Amniotic stem cell (primary cell): ENCODE measurements at regions not wholly inside any gene's neighbourhood (a gene's known extent, or its start where the extent isn't known, plus 50 kb on each side); places are given as distances from the start of the nearest gene placed in this dataset.
"Not testable (repeated sequence)": the region's sequence is repeated elsewhere in the genome, so short reads cannot be mapped to it uniquely, and the experiment has no call there.

Source experiments
- DNase-seq: peaks from one replicate; lab custom pipeline; 2025; lab: John Stamatoyannopoulos, UW

- DNase-seq, result no peak
These were observed 916.4 kb downstream of the UQCRFS1 start for GRCh38 chr19:28296506-28296905.

DNA sequence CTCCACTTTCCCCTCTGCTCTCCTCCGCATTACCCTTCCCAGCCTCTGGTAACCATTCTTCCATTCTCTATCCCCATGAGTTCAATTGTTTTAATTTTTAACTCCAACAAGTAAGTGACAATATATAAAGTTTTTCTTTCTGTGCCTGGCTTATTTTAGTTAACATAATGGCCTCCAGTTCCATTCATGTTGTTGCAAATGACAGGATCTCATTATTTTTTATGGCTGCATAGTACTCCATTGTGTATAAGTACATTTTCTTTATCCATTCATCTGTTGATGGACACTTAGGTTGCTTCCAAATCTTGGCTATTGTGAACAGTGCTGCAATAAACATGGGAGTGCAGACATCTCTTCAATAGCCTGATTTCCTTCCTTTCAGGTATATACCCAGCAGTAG lies 918.0 kb downstream of the UQCRFS1 start:
- not testable (repeated sequence) for DNase-seq

GRCh38 chr19:28294395-28294794 lies 918.6 kb downstream of the UQCRFS1 start:
- no peak for DNase-seq

DNA sequence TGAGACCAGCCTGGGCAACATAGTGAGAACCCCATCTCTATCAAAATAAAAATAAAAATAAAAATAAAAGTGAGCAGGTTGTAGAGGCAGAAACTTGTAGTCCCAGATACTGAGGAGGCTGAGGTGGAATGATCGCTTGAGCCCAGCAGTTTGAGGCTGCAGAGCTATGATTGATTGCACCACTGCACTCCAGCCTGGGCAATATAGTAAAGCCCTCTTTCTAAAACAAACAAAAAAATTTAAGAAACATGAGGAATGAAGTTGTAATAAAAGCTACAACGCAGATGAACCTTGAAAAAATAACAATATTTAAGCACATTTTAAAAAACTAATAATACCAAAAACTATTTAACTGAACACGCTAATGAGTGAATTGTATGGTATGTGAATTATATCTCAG lies 919.3 kb downstream of the UQCRFS1 start:
- no peak for DNase-seq

DNA sequence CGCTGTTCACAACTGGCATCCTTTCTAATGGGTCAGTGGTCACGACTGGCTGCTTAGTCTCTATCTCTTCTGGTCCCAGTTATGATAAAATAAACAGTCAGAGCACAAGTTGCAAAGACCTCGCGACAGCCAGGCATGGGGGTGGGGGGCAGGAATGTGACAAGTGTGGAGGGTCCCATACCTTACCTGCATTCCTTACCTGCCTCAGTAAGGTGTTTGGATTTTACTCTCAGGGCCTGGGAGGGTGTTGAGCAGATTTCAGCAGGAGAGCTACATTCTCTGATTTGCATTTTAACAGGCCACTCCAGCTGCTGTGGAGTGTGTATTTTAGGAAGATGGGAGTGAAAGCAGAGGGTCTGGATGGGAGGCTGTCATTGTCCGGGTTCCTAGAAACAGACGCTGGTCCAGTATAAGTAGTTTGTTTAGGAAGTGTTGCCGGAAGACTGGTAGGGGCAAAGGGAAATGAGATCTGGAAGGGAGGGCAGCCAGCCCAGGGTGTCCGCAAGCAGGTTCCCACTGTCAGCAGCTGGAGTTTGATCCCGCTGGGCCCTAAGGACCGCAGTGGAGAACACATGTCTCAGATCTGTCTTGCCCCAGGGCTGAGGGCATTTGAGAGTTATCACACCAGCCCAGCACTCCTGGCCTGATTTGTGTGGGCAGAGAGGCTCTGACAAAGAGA lies 920.0 kb downstream of the UQCRFS1 start:
- no peak for DNase-seq

GRCh38 chr19:28291874-28292273 lies 921.1 kb downstream of the UQCRFS1 start:
- no peak for DNase-seq

DNA sequence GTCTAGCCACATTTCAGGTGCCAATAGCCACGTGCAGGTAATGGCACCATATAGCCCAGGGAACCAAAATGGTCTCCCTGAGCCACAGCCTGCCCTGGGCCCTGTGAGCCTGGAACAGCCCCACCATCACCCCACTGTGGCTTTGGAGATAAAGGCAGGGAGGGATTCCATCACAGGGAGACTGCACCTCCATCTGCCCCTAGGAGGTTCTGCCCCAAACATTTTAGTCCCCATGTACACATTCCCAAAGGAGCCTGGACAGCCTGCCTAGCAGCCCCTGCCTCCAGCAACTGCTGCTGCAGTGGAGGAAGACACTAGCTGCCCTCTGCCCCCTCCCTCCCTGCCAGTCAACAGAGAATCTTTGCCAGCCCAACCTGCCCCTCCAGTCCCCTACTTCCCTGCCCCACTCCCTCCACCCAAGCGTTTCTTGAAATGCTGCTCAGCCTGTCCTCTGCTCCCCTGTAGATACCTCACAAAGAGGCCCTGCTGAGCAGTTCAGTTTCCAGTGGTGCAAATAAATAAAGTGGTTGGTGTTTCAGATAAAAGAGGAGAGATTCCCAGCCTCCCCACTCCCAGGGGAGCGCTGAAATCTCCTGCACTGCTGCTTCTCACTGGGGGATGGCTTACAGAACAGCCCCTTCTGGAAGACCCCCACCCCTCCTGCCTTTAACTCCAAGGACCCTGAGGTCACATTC lies 921.8 kb downstream of the UQCRFS1 start:
- no peak for DNase-seq

DNA sequence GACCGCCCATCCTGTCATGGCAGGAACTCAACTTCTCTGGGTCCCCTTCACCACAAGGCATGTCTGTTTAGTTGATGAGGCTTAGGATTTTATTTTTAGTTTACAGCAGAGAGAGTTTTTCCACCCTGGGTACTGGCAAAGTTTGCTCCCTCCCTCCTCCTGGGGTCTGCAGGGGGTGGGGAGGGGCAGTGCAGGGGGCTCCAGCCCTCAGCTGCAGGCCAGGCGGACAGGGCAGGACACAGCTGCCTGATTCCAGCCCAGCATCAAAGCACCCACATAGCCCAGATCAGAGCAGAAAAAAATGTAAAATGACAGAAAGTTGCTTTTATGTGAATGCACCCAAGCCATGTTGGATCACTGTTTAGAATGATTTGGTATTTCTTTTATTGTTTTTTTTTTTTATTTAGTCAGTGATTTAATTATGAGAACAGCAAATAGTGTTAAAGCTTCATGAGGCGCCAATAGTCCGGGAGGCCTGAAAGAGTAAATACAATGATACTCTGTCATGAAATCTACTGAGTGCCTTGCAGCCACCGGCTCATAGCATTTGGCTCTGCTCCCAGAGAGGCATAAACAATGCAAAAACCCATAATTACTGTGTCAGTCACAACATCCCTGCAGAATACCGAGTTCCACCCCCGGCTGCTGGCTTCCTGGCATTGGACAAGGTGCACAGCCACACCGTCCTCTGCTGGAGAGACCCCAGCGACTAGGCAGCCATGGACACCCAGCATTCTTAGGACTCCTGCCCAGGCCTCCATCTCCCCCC lies 923.5 kb downstream of the UQCRFS1 start:
- no peak for DNase-seq

GRCh38 chr19:28288572-28289264 lies 924.2 kb downstream of the UQCRFS1 start:
- DNase-seq, result no peak

- DNase-seq, result no peak
These were observed 927.0 kb downstream of the UQCRFS1 start for GRCh38 chr19:28285917-28286316.

DNA sequence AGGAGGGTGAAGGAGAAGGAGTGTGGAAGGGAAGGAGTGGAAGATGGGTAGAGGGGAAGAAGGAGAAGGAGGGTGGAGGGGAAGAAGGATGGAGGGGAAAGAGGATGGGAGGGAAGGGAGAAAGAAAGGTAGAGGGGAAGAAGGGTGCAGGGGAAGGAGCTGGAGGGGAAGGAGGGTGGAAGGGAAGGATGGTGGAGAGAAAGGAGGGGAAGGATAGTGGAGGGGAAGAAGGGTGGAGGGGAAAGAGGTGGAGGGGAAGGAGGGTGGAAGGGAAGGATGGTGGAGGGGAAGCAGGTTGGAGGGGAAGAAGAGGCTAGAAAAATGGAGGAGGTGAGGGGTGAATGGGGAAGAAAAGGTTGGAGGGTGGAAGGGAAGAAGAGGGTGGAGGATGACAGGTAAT lies 927.9 kb downstream of the UQCRFS1 start:
- DNase-seq, result no peak

- DNase-seq, result no peak
These were observed 928.6 kb downstream of the UQCRFS1 start for GRCh38 chr19:28284389-28284788.

DNA sequence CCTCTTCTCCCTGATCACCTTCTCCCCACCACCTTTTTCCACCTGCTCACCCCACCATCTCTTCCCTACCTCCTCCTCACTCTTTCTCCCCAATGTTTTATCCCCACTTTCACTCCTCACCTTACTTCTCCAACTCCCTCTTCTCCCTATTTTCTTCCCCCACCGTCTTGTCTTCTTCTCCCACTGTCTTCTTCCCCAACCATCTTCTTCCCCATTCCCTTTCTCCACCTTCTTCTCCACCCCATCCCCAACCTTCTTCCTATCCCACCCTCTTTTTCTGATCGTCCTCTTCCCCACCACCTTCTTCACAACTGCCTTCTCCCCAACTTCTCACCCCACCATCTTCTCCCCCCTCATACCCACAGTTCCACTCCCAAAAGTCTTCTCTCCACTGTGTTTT lies 929.4 kb downstream of the UQCRFS1 start:
- DNase-seq, result no peak

GRCh38 chr19:28281676-28282075 lies 931.3 kb downstream of the UQCRFS1 start:
- DNase-seq, result no peak

- DNase-seq, result no peak
These were observed 948.4 kb downstream of the UQCRFS1 start for GRCh38 chr19:28264556-28264955.

DNA sequence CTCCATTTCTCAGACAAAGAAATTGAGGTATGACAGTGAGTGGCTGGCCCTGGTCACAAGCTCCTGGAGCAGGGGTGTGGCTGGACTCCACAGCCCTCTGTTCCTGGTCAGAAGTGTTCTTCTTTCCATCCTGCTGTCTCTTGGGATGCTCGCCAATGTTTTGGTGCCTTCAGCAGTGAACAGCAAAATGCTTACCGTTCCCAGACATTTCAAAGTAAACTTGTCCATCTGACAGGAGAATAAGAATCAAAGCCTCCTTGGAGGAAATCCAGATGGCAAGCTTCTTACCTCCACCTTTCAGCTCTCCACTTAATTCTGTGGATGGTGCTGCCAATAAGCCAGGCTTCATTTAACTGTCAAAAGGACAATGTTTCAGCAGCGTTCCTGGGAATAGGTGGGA lies 954.1 kb downstream of the UQCRFS1 start:
- no peak for DNase-seq

- no peak for DNase-seq
These were observed 955.6 kb downstream of the UQCRFS1 start for GRCh38 chr19:28257396-28257795.

- no peak for DNase-seq
These were observed 965.7 kb downstream of the UQCRFS1 start for GRCh38 chr19:28247243-28247642.

DNA sequence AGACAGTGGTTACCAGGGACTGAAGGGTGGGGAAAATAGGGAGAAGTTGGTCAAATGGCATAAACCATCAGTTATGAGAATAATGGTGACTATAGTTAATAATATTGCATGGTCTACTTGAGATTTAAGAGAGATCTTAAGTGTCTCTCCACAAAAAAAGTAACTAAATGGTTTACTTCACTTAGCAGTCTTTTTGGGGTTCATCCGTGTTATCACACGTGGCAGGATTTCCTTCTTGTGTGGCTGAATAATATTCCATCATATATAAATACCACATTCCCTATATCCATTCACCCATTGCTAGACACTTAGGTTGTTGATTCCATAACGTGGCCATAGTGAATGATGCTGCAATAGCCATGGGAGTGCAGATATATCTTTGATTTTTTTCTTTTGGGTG lies 967.0 kb downstream of the UQCRFS1 start:
- no peak for DNase-seq

DNA sequence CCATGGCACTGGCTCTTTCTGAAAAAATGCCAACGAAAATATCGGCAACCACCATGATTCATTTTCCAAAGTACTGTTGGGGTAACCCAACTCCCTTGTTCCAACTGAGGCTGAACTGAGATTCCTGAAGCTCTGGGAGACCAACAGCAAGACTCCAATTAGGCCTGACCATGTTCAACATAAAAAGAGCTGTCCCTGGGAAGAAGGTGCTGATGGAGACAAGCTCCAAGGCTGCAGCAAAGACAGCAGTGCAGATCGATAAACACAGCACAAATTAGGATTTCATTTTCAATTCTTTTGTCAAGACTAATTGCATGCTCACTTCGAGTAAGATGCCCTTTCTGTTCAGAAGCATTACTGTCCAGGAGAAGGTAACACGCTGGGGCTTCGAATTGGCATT lies 968.0 kb downstream of the UQCRFS1 start:
- no peak for DNase-seq

DNA sequence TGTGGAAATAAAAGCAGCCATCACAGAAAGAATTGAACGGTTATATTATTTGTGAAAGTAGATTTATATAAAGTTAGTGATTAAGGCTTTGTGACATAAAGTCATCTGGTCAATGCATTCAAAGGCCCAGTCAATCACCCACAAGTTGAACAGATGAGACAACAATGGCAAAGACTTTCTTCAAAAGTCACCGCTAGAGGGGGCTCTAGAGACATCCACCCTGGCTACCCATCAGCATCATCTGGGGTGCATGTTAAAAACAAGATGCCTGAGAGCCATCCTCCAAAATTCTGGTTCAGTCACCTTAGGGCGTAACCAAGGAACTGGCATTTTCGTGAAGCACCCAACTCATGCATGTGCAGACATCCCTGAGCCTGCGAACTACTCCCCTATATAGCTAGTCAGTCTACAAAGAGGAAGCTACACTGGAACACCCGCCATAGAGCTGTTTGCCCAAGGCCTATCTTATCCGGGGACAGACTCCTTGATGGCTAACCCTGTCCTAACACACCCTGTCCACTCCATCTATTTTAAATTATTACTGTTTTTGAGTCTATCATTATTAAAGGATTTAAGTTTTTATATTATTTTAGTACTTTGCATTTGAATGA lies 970.5 kb downstream of the UQCRFS1 start:
- no peak for DNase-seq

GRCh38 chr19:28239270-28239669 lies 973.7 kb downstream of the UQCRFS1 start:
- DNase-seq, result no peak
